ENCODE measurements at regions not wholly inside any gene's neighbourhood (a gene's known extent, or its start where the extent isn't known, plus 50 kb on each side); places are given as distances from the start of the nearest gene placed in this dataset.
"Not testable (repeated sequence)": the region's sequence is repeated elsewhere in the genome, so short reads cannot be mapped to it uniquely, and the experiment has no call there.

GRCh38 chr12:60191676-60192359, 596.0 kb downstream of the SLC16A7 start:
- DNase-seq (ENCODE audit: low read depth) = peak; percentile 8

DNA sequence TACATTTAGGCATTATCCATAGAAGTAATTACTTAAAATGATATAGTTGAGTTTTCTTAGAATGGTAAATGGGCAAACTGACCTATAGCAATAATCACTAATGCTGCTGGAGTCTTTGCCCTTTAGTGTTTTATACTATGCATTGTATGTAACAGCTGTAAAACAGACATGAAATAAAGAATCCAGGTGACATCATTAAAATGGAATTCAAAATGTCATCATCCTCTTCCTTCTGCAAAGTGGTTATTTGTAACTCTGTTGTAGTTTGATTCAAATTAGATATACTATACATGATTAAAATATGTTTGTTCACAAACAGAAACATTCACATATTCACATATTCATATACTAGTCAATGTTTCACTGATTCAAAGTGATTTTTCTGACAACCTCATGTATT, 598.8 kb downstream of the SLC16A7 start:
- peak; percentile 1 for DNase-seq (ENCODE audit: low read depth)

GRCh38 chr12:60195483-60195882, 599.7 kb downstream of the SLC16A7 start:
- no peak for DNase-seq (ENCODE audit: low read depth)

DNA sequence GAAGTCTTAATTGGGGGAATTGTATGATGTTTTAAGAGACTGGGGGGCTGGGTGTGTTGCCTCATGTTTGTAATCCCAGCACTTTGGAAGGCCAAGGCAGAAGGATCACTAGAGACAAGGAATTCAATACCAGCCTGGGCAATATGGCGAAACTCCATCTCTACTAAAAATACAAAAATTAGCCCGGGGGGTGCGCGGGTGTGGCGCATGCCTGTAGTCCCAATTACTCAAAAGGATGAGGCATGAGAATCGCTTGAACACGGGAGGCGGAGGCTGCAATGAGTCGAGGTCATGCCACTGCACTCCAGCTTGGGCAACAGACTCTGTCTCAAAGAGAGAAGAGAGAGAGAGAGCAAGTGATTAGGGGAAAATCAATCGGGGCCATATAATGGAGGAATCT, 600.5 kb downstream of the SLC16A7 start:
- DNase-seq (ENCODE audit: low read depth) = peak; percentile 1

DNA sequence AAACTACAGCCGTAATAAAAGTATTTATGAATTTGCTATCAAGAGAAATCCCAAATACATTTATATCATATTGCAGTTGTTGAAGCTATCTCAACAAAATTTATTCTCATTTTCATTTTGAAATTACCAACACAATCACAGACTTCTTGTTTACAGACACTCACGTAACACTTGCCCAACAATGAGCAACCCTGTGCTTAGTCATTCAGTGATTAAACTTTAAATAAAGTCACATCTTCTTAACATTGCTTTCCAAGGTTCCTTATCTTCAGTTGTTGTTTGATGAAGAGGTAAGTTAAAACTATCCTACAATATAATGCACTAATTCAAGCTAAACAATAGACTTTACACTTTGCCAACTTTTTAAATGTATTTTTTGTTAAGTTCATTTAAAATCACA, 601.8 kb downstream of the SLC16A7 start:
- DNase-seq (ENCODE audit: low read depth) = no peak

GRCh38 chr12:60201891-60202290, 606.1 kb downstream of the SLC16A7 start:
- no peak for DNase-seq (ENCODE audit: low read depth)

DNA sequence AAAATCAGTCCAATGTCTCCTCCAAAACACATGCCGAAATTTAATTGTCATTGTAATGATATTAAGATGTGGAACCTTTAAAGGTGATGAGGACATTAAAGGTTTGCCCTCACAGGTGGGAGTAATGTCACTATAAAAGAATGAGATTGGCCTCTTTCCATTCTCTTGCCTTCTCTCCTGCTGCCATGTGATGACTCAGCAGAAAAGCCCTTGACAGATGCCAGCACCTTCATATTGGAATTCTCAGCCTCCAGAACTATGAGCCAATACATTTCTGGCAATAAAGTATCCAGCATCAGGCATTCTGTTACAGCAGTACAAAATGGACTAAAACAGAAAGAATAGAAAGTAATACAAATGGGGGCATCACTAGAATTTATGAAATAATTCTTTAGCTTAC, 609.7 kb downstream of the SLC16A7 start:
- peak; percentile 5 for DNase-seq (ENCODE audit: low read depth)

GRCh38 chr12:60209521-60209920, 613.7 kb downstream of the SLC16A7 start:
- no peak for DNase-seq (ENCODE audit: low read depth)

GRCh38 chr12:60209933-60210332, 614.1 kb downstream of the SLC16A7 start:
- DNase-seq (ENCODE audit: low read depth) = no peak

GRCh38 chr12:60210756-60211155, 614.9 kb downstream of the SLC16A7 start:
- no peak for DNase-seq (ENCODE audit: low read depth)

DNA sequence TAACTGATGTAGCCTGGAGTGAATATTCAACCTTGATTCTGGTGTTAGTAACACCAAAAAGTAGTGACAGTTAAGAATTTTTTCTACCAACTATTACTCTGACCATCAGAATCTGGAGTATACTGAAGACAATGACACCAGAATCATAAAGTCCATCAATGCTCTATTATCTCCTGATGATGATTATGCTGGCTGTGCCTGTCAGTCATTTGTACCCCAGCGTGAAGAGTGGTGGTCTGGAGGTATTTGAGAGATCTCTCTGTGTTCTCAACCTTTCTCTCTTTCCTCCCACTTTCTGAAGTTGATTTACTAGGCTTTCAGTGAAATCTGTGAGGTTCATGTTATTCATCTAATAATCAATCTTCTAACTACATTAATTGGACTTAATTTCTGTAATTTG, 615.4 kb downstream of the SLC16A7 start:
- DNase-seq (ENCODE audit: low read depth) = no peak

GRCh38 chr12:60212159-60213000, 616.6 kb downstream of the SLC16A7 start:
- DNase-seq (ENCODE audit: low read depth) = no peak

GRCh38 chr12:60213272-60213671, 617.4 kb downstream of the SLC16A7 start:
- DNase-seq (ENCODE audit: low read depth) = not testable (repeated sequence)

- no peak for DNase-seq (ENCODE audit: low read depth)
These were observed 620.4 kb downstream of the SLC16A7 start for GRCh38 chr12:60216226-60216625.

DNA sequence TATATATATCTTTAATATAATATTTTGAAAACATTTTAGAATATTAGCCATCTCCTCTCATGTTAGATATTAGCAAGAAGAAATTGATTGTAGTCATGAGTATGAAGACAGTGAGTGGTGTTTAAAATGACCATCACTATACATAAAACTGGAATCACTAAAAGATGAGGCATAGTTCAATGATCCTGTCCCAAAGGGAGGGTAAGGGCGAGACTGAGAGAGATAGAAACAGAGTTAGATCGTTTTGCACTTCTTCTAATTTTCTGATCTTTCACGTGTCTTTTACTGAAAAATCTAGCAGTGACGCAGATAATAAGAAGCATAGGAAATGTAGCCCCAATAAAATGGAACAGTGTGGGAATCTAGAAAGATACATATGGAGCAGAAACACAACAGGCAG, 627.4 kb downstream of the SLC16A7 start:
- no peak for DNase-seq (ENCODE audit: low read depth)

- no peak for DNase-seq (ENCODE audit: low read depth)
These were observed 629.6 kb downstream of the SLC16A7 start for GRCh38 chr12:60225216-60226000.

GRCh38 chr12:60227916-60228315, 632.1 kb downstream of the SLC16A7 start:
- DNase-seq (ENCODE audit: low read depth) = no peak

DNA sequence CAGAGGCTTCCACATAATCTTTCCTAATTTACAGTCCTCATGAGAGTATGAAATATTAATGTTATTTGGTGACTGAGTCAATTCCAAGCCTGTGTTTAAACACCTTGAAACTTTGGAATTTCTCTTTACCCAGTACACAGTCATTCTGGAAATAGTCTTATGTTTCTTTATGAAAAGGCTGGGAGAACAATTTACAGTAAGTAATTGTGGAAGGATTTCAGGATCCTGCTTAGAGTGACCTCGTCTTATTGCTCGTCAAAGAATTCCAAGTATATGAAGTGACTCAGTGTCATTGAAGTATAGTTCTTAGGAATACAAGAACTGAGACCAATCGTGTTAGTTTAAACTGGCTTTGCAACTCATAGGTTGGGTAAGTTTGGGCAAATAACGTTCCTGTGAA, 634.2 kb downstream of the SLC16A7 start:
- DNase-seq (ENCODE audit: low read depth) = no peak

- DNase-seq (ENCODE audit: low read depth) = no peak
These were observed 635.5 kb downstream of the SLC16A7 start for GRCh38 chr12:60231303-60231702.

- no peak for DNase-seq (ENCODE audit: low read depth)
These were observed 636.4 kb downstream of the SLC16A7 start for GRCh38 chr12:60231976-60232907.

- not testable (repeated sequence) for DNase-seq (ENCODE audit: low read depth)
These were observed 638.9 kb downstream of the SLC16A7 start for GRCh38 chr12:60234611-60235195.
